T-helper 2 cell treated with Interferon-gamma antibody and Interleukin-4, amounts not matched to agents 100 ng/mL and 5 ng/mL, for 36 hours (primary cell): ENCODE measurements at regions not wholly inside any gene's neighbourhood (a gene's known extent, or its start where the extent isn't known, plus 50 kb on each side); places are given as distances from the start of the nearest gene placed in this dataset.
"Not testable (repeated sequence)": the region's sequence is repeated elsewhere in the genome, so short reads cannot be mapped to it uniquely, and the experiment has no call there.

Source experiments
- intact Hi-C: fragments of 100-400 bp; cut with micrococcal nuclease; formaldehyde crosslinking; loops from one replicate; pipeline ENCODE4 v1.15.1; 2023

GRCh38 chr6:11852061-11852651, 73.6 kb upstream of the ADTRP start:
- intact Hi-C loops, result no loop called here

GRCh38 chr6:11851387-11851786, 72.8 kb upstream of the ADTRP start:
- intact Hi-C loops, result no loop called here

- intact Hi-C loops, result no loop called here
Observed at GRCh38 chr6:11848852-11849731, 70.5 kb upstream of the ADTRP start.

- intact Hi-C loops, result no loop called here
Observed at GRCh38 chr6:11848346-11848651, 69.7 kb upstream of the ADTRP start.

- intact Hi-C loops, result no loop called here
Observed at GRCh38 chr6:11847515-11848345, 69.1 kb upstream of the ADTRP start.

GRCh38 chr6:11847068-11847467, 68.5 kb upstream of the ADTRP start:
- intact Hi-C loops, result not testable (repeated sequence)

- intact Hi-C loops, result no loop called here
Observed at GRCh38 chr6:11845664-11846577, 67.3 kb upstream of the ADTRP start.

GRCh38 chr6:11842795-11843194, 64.2 kb upstream of the ADTRP start:
- intact Hi-C loops, result not testable (repeated sequence)

GRCh38 chr6:11835065-11835464, 56.5 kb upstream of the ADTRP start:
- intact Hi-C loops, result no loop called here

- intact Hi-C loops, result no loop called here
Observed at GRCh38 chr6:11833626-11834592, 55.3 kb upstream of the ADTRP start.

- intact Hi-C loops, result no loop called here
Observed at GRCh38 chr6:11831653-11832052, 53.0 kb upstream of the ADTRP start.

- intact Hi-C loops, result no loop called here
Observed at GRCh38 chr6:11830520-11830919, 51.9 kb upstream of the ADTRP start.

GRCh38 chr6:11830105-11830504, 51.5 kb upstream of the ADTRP start:
- intact Hi-C loops, result no loop called here

GRCh38 chr6:11828262-11828870, 49.8 kb upstream of the ADTRP start:
- intact Hi-C loops, result no loop called here
